ENCODE measurements at regions not wholly inside any gene's neighbourhood (a gene's known extent, or its start where the extent isn't known, plus 50 kb on each side); places are given as distances from the start of the nearest gene placed in this dataset.
"Not testable (repeated sequence)": the region's sequence is repeated elsewhere in the genome, so short reads cannot be mapped to it uniquely, and the experiment has no call there.

DNA sequence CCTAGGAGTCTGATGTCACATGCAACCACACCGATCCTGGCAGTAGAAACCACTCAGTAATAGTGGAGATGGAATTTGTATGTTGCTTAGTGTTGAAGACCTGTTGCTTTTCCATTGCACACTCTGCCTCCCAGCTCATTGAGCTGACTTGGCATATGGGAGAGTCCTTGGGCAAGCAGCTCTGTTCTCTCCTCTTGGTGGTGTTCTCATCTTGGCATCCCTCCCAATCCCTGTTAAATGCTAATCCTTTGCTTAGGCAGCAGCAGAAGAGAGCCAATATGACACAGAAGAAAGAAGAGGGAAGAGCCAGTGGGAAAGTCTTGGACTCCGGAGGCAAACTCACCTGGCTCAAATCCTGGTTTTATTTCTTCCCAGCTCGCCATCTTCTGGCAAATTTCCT, 178.0 kb upstream of the CAND1 start:
- DNase-seq = no peak

DNA sequence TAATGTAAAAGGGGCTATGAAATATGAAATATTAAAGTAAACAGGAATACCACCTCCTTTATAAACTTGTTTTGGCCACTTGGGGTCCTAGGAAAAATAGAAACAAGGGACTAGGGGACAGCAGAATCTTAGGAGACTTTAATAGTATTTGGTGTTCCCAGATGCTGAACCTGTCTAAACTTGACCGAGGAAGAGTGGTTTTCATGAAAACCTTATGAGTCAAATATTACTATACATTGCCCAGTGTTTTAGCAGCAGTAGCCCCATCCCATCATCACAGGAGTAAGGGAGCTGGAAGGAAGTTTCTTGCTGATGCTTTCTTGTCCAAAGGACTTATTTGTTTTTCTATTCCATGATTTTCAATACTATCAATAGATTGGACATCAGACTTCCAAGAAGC, 177.5 kb upstream of the CAND1 start:
- DNase-seq = no peak

DNA sequence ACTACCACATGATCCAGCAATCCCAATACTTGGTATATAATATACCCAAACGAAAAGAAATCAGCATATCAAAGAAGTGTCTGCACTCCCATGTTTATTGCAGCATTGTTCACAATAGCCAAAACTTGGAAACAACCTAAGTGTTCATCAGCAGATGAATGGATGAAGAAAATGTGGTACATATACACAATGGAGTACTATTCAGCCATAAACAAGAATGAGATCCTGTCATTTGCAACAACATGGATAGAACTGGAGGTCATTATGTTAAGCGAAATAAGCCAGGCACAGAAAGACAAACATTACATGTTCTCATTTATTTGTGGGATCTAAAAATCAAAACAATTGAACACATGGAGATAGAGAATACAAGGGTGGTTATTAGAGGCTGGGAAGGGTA, 176.2 kb upstream of the CAND1 start:
- not testable (repeated sequence) for DNase-seq

GRCh38 chr12:67096533-67097318, 172.4 kb upstream of the CAND1 start:
- DNase-seq = no peak

DNA sequence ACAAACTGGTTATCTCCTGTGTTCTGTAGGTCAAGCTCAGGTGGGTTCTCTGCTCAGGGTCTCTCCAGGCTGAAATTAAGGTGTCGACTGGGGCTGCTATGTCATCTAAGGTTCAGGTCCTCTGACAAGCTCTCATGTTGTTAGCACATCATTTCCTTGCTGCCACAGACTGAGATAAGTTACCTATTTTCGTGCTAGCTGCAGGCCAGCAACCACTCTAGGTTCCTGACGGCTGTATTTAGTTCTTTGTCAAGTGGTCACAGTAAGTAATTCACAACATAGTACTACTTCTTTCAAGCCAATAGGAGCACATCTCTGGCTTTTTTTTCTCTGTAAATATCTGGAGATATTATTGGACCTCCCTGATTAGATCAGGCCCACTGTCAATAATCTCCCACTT, 169.3 kb upstream of the CAND1 start:
- DNase-seq = no peak

DNA sequence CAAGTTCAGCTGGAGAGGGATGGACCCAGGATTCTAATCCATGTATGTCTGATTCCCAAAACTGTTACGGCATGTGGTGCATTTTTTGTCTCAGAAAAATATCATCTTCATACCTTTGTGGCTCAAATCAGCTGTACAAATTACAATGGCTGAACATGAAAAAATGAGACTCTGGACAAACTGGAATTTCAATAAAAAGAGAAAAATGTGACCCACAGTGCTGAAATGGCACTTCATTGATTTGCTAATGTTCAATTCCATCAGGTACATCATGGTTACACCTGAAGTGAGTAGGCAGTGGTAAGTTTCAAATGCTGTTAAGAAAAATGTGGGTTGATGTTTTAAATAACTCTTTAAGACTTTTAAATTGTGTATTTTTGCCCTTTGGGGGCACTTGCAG, 165.6 kb upstream of the CAND1 start:
- no peak for DNase-seq

- no peak for DNase-seq
Observed at GRCh38 chr12:67107235-67107634, 161.9 kb upstream of the CAND1 start.

GRCh38 chr12:67107751-67108269, 161.3 kb upstream of the CAND1 start:
- DNase-seq = no peak

DNA sequence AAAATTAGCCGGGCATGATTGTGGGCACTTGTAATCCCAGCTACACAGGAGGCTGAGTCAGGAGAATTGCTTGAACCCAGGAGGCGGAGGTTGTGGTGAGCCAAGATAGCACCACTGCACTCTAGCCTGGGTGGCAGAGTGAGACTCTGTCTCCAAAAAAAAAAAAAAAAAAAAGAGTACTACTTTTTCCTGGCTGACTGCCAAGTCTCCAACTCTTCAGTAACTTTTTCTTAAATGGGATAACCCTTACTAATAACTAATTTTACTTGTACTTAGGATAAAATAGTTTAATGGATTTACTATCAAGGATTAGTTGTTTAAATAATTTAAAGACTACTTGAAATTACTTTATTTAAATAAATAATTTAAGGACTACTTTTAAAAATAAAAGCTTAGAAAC, 158.8 kb upstream of the CAND1 start:
- not testable (repeated sequence) for DNase-seq

GRCh38 chr12:67111182-67111581, 158.0 kb upstream of the CAND1 start:
- no peak for DNase-seq

DNA sequence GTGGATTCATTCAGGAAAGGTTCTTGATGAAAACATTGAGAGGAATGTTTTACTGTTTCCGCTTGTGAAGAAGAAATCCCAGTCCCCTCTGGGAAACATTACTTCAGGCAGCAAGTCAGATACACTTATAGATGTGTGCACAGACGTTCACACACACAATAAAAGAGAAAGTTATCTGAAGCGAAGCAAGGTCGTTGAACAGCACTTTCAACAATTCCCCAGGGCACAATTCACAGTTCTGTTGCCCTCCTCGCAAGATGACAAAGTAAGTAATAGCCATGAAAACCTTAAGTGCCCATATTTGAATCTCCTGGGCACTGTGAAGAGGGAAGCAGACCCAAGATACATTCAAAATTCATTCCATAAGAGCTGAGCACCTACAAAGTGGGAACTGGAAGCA, 156.6 kb upstream of the CAND1 start:
- no peak for DNase-seq

- DNase-seq = no peak
Observed at GRCh38 chr12:67116134-67116533, 153.0 kb upstream of the CAND1 start.

- no peak for DNase-seq
Observed at GRCh38 chr12:67122584-67122983, 146.6 kb upstream of the CAND1 start.

DNA sequence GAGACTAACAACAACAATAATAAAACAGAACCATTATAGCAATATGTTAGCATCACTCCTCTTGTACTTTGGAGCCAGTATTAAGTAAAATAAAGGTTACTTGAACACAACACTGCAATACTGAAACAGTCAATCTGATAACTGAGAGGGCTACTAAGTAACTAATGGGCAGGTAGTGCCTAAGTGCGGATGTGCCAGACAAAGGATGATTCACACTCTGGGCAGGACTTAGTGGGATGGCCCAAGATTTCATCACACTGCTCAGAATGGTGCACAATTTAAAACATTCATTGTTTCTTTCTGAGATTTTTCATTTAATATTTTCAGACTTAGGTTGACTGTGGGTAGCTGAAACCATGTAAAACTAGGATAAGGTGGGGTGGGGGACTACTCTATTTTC, 131.9 kb upstream of the CAND1 start:
- no peak for DNase-seq

DNA sequence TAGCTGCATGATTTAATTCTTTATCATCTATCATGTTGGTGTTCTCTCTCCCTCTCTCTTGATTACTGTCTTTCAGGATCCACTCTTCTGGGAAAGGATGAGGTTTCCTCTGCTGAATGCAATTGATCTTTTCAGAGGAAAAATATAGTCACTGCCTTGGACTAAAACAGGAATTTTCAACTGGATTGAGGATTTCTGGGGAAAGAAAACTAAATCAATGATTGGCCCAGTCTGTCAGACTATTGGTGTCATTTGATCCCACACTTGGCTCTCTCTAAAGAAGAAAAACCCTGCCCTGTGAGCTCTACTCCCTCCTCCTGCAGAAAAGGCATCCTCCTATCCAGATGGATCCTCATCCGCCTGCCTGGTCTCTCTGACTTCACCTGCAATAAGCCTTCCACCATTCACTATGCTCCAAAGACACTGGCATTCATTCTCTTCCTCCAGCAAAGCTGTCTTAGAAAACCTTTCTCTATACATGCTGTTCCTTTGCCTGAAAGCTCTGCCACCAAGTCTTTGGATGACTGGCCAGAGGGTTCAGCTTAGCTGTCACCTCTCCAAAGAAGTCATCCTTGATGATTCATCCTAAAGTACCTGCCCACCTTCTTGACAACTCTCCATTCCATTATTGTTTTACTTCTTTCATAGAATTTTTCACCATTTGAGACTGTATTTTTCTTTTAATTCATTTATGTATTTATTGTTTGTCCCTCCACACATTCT, 127.7 kb upstream of the CAND1 start:
- DNase-seq = no peak

DNA sequence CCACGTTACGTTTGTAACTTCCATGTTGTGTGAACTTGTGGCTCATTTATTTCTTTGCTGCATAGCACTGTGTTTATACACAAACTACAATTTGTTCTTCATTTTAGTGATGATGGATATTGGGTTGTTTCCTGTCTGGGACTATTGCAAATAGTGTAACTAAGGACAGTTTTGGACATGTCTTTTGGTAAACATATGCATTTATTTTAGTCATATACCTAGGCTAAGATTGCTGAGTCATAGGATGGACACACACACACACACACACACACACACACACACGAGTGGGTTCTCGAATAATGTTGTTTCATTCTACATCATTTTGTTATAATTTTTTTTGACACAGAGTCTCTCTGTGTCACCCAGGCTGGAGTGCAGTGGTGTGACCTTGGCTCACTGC, 123.5 kb upstream of the CAND1 start:
- no peak for DNase-seq

DNA sequence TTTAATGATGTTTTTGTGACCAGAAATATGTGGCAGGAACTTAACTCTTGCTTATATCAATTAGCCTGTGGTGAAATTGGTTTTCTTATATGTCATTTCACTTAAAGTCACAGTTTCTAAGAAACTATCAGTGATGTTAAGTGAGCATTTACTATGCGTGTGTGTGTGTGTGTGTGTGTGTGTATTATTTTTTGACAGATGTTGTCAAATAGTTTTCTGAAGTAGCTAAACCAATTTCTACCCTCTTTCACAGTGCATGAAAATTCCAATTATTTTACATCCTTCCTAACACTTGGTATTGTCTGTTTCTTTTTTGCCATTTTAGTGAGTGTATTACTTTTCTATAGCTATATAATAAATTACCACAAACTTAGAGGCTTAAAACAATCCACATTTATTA, 122.1 kb upstream of the CAND1 start:
- no peak for DNase-seq

- DNase-seq = no peak
Observed at GRCh38 chr12:67147447-67147846, 121.7 kb upstream of the CAND1 start.

- no peak for DNase-seq
Observed at GRCh38 chr12:67148265-67148664, 120.9 kb upstream of the CAND1 start.

- DNase-seq = no peak
Observed at GRCh38 chr12:67151886-67152285, 117.3 kb upstream of the CAND1 start.

DNA sequence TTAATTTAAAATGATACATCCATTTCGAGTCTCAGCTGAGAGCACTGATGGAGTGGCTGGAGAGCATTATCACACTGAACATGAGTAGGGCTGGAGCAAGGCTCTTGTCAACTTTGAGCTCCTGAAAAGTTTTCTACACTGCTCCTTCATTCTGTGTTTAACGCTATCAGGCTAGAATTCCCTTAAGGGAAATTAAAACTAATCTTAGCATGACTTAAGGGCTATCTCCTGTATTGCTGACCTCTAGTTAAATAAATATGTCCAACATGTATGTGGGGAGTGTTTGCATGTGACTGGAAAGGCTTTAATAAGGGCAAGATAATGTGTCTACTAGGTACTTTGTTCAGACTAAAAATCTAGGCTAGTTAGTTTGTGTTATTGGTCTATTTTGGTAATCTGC, 116.7 kb upstream of the CAND1 start:
- no peak for DNase-seq

- DNase-seq = no peak
Observed at GRCh38 chr12:67154901-67155300, 114.3 kb upstream of the CAND1 start.

DNA sequence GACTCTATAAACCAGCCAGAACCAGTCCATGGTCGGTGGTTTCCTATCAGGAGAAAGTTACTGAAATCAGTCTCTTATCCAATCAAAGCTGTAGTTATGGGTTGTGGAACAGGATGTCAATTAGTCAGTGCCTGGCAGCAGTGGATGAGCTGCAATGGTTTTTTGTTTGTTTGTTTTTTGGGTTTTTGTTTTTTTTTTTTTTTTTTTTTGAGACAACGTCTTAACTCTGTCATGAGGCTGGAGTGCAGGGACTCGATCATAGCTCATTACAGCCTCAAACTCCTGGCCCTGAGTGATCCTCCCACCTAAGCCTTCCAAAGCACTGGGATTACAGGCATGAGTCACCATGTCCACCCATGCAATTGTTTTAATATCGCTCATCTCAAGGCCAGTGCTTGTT, 113.3 kb upstream of the CAND1 start:
- DNase-seq = no peak

DNA sequence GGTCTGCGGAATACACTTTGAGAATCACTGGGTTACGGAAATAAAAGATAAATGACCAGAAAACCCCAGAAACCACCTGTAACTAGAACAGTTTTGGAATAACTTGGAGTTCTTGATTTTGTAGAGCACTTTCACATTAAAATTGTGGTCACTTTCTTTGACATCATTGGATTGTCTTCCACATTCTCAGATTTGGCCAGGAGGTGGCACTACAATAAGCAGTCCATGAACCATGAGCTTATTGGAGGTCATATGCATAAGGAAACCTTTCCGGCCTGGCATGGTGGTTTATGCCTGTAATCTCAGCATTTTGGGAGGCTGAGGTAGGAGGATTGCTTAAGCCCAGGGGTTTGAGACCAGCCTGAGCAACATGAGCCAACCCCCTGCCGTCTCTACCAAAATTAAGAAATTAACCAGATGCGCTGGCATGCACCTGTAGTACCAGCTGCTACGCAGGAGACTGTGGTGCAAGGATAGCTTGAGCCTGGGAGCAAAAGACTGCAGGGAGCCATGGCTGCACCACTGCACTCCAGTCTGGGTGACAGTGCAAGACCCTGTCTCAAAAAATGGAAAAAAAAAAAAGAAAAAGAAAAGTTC, 107.7 kb upstream of the CAND1 start:
- no peak for DNase-seq

Data from NCI-H2081 treated with DMSO at 0.1 percent for 48 hours (cell line).